HG03457 (cell line): ENCODE measurements at regions not wholly inside any gene's neighbourhood (a gene's known extent, or its start where the extent isn't known, plus 50 kb on each side); places are given as distances from the start of the nearest gene placed in this dataset.
"Not testable (repeated sequence)": the region's sequence is repeated elsewhere in the genome, so short reads cannot be mapped to it uniquely, and the experiment has no call there.

Experiments used
- ATAC-seq: cut with Tn5 transposase; IDR thresholded peaks from one replicate; pipeline ENCODE4 v1.9.1; 2021; ENCODE audit warnings: moderate number of reproducible peaks; ENCODE audit not compliant: unreplicated experiment

DNA sequence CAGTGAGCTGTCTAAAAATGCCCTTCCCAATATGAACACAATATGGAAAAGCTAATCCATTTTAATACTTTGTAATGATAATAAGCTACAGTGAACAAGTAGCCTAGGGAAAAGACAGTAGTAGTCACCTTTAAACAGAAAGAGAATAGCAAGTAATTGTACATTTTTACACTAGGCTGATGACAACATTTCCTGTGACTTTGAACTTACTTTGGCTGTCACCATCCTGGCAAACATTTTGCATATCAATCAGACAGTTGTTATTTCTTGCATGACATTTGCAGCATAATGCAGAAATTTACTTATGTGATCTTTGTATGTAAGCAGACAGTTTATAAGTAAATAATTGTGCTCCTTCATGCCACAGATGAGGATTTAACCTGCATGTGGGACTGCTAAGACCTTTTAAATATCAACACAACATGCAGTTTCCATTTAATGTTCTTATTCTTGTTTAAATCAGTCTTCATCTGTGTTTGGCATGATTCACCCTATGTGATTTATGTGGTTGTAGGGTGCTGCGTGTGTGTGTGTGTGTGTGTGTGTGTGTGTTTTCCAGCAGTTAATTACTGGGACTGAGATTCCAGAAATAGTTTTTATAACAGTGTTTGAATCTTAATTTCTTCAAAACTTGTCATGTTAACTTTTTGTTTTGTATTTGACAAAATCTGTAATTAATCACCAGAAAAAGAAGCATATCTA is 997.1 kb upstream of the ARRDC3 start:
- ATAC-seq = no peak

- ATAC-seq = no peak
Observed at GRCh38 chr5:92378966-92379611, 996.0 kb upstream of the ARRDC3 start.

DNA sequence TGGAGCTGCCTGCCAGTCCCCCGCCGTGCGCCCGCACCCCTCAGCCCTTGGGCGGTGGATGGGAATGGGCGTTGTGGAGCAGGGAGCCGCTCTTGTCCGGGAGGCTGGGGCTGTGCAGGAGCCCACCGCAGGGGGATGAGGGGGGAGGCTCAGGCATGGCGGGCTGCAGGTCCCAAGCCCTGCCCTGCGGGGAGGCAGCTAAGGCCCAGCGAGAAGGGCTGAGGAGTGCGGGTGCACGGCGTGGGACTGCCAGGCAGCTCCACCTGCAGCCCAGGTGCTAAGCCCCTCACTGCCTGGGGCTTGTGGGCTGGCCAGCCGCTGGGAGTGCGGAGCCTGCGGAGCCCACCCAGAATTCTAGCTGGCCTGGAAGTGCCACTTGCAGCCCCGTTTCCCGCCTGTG is 991.7 kb upstream of the ARRDC3 start:
- no peak for ATAC-seq

DNA sequence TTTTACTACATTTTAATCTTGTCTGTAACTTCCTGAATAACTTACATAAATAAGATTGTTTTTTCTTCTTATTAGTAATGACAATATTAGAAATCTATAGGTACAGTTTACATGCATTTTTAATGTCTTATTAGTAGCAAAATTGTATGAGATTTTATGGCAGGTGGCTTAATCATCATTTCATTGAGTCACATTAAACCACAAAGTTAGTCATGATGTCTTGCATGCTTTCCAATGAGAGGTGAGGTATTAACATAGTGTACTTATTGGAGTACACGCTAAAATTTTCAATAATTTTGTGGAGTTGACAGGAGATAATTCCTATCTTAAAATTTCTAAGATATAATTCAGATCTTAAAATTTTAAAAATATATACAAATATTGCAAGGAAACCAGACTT is 989.6 kb upstream of the ARRDC3 start:
- no peak for ATAC-seq

DNA sequence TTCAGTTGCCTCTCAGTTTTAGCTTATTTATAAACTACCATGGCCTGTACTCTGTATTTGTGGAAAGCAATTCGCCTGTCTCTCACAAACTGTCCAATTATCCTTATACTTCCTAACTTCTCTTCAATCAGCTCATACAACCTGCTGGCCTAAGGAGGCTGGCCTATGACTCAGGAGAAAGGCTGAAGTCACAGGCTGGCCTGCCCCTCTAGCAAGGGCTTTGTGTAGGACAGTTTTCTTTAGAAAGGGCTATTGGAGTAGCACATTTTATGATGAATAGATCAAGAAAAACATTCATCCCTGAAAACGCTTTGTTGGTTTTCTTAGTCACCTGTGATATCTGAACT is 988.7 kb upstream of the ARRDC3 start:
- no peak for ATAC-seq

DNA sequence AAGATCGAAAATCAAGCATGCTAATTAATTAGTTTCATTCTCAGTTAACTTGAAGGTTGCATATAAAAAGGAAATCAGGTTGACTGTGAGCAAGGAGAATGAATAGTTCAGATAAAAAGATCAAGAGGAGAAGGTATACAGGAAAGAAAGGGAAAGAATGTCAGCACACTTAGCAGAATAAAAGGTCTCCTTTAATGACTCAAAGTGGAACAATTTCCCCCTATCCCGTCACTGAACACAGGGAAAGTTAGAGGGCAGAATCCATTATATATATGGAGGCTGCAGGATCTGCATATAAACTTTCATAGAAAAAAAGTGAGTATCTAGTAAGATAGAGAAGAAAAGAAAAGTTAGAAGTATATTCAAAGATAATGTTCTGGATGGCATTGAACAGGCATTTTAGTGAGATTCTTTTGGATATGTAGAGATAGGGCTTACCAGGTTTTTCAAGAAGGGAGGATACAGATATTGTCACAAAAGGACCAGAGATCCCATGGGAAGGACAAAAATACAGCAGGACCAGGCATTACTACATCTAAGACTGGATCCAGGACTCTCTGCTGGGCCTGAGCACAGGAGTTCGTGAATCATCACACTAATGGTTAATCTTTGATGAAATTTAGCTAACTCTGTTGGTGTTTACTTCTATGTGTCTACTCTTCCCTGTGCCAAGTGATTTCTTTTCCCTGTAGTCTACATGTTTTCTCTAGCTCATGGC is 988.2 kb upstream of the ARRDC3 start:
- no peak for ATAC-seq

DNA sequence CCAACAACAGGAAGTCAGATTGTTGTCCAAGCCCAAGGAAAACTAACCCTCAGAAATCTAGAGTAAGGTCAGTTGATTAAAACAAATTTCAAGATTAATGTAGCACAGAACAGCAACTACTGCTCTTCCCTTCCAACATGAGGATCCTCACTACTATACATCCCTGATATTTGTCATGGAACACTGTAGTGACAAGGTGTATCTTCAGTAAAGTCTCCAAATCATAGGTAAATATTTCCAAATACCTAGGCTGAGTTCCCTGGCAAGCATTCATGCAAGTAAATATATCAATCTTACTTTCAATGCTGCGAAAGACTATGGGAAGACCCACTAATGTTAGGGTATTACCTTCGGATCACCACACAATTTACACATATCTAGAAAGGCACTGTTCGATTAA is 986.9 kb upstream of the ARRDC3 start:
- no peak for ATAC-seq

- no peak for ATAC-seq
Observed at GRCh38 chr5:92369587-92369986, 986.5 kb upstream of the ARRDC3 start.

- ATAC-seq = no peak
Observed at GRCh38 chr5:92364986-92365550, 982.0 kb upstream of the ARRDC3 start.

- ATAC-seq = no peak
Observed at GRCh38 chr5:92353107-92354030, 970.3 kb upstream of the ARRDC3 start.

GRCh38 chr5:92337772-92338234 is 954.7 kb upstream of the ARRDC3 start:
- no peak for ATAC-seq

- ATAC-seq = no peak
Observed at GRCh38 chr5:92332039-92332438, 948.9 kb upstream of the ARRDC3 start.

DNA sequence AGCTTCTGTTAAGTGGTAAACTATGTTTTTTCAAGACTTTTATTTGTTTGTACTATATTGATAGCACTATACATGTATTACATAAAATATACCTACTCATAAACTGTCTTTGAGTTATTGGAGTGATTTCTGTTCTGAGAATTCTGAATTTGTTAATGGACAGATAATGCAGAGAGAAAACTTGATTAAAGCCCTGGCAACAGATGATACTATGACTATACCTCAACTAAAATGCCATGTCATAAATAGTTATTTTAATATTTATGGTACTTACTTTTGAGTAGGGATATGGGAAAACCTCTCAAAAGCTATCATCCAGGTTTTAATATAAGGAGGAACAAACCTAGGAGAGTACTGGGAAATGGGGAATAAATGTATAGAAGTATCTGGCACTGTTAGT is 947.2 kb upstream of the ARRDC3 start:
- ATAC-seq = no peak

- no peak for ATAC-seq
Observed at GRCh38 chr5:92329759-92330158, 946.6 kb upstream of the ARRDC3 start.

GRCh38 chr5:92328584-92329259 is 945.6 kb upstream of the ARRDC3 start:
- ATAC-seq = no peak

- no peak for ATAC-seq
Observed at GRCh38 chr5:92320446-92320845, 937.3 kb upstream of the ARRDC3 start.

- no peak for ATAC-seq
Observed at GRCh38 chr5:92313385-92313784, 930.3 kb upstream of the ARRDC3 start.

DNA sequence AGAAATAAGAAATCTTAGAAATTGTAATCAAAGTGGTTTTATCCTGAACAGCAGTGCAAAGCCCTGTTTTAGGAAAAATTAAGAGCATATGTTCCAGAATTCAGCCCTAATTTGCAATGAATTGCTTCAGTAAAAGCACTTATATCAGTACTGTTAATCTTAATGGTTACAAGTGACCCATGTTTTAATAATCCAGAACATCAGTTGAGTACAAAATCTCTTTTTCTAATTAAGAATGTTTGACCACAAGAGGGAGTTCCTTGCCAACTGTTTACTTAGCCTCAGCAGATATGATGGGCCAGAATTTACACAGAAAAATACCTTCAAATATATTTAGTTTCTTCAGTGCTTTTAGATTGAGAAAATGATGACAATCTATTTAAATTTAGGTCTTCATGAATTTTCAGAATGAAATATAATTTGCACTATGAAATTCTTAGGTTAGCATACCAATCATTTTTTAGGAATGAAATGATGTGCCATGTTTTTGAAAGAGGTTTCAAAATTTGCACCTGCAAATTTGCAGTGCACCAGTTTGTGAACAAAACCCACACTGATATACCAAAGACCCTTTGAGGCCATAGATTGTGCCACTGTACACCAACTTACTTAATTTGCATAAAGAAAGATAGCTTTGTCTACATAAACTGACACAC is 926.3 kb upstream of the ARRDC3 start:
- ATAC-seq = no peak

DNA sequence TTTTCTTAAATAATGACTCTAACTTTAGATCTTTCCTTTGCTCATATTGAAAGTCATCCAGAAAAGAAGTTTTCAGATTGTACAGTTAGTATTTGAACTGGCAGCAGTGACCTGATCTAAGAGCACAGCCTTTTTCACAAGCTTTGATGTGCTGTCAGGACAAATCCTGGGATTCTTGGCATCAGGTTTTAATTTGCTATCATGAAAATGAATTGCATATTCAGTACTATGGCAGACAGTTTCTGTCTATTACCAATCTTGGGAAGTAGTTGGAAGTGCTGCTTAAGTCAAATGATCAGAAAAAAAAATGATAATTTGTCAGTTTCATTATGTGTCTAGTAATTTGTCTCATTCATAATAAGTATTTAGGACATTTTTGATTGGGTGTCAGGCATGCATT is 925.6 kb upstream of the ARRDC3 start:
- ATAC-seq = no peak

GRCh38 chr5:92302356-92302755 is 919.2 kb upstream of the ARRDC3 start:
- not testable (repeated sequence) for ATAC-seq
